ENCODE measurements at regions not wholly inside any gene's neighbourhood (a gene's known extent, or its start where the extent isn't known, plus 50 kb on each side); places are given as distances from the start of the nearest gene placed in this dataset.

- no peak overlapping the region for H3K4me3 ChIP-seq (ENCODE audit: low read depth, low read length)
- no peaks in the 10 kb centered on the region; the same call in 1 of the 2 replicates for H3K9me3 ChIP-seq
- TF ChIP-seq CTCF (IDR thresholded peaks at IDR 0.05; ENCODE audit: low read depth, low read length): no peak
- H3K36me3 ChIP-seq: no peaks in the 10 kb centered on the region
- no peaks in the 10 kb centered on the region for H3K4me1 ChIP-seq
- H3K27me3 ChIP-seq: no peaks in the 10 kb centered on the region
- DNase-seq: no peak
Observed at GRCh38 chr5:125778791-125779190, 644.4 kb upstream of the GRAMD2B start.

DNA sequence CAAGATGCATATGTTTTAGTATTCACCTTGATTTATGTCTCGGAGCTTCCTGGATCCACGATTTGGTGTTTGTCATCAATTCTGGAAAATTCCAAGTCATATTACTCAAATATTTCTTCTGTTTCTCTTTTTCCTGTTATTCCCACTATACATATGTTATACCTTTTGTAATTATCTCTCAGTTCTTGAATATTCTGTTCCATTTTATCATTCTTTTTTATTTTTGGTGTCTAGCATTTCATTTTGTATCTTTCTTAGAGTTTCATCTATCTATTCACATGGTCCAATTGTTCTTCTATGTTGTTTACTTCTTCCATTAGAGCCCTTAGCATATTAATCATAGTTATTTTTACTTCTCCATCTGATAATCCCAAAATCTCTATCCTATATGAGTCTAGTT, 637.8 kb upstream of the GRAMD2B start:
- TF ChIP-seq CTCF (IDR thresholded peaks at IDR 0.05; ENCODE audit: low read depth, low read length): no peak
- DNase-seq: no peak
- H3K36me3 ChIP-seq: no peaks in the 10 kb centered on the region
- H3K4me3 ChIP-seq (ENCODE audit: low read depth, low read length): no peak overlapping the region
- H3K9me3 ChIP-seq: no peaks in the 10 kb centered on the region; the same call in 1 of the 2 replicates
- no peaks in the 10 kb centered on the region for H3K27me3 ChIP-seq
- no peaks in the 10 kb centered on the region for H3K4me1 ChIP-seq

GRCh38 chr5:125786021-125786420, 637.2 kb upstream of the GRAMD2B start:
- H3K27me3 ChIP-seq: no peaks in the 10 kb centered on the region
- H3K4me1 ChIP-seq: no peaks in the 10 kb centered on the region
- no peaks in the 10 kb centered on the region for H3K36me3 ChIP-seq
- DNase-seq: no peak
- TF ChIP-seq CTCF (IDR thresholded peaks at IDR 0.05; ENCODE audit: low read depth, low read length): no peak
- H3K4me3 ChIP-seq (ENCODE audit: low read depth, low read length): no peak overlapping the region
- no peaks in the 10 kb centered on the region; the same call in 1 of the 2 replicates for H3K9me3 ChIP-seq

GRCh38 chr5:125793470-125793869, 629.7 kb upstream of the GRAMD2B start:
- TF ChIP-seq CTCF (IDR thresholded peaks at IDR 0.05; ENCODE audit: low read depth, low read length): no peak
- H3K4me3 ChIP-seq (ENCODE audit: low read depth, low read length): no peak overlapping the region

GRCh38 chr5:125794922-125795321, 628.3 kb upstream of the GRAMD2B start:
- Histone ChIP-seq H3K9me3 (no peaks in the 10 kb centered on the region), H3K4me1 (no peaks in the 10 kb centered on the region), H3K4me3 (ENCODE audit: low read depth, low read length) (no peak overlapping the region), H3K27me3 (no peaks in the 10 kb centered on the region), H3K36me3 (no peaks in the 10 kb centered on the region)
- no peak for TF ChIP-seq CTCF (IDR thresholded peaks at IDR 0.05; ENCODE audit: low read depth, low read length)
- DNase-seq: no peak

More at GRCh38 chr5:125793470-125793869, 629.7 kb upstream of the GRAMD2B start:
- DNase-seq: no peak
- Histone ChIP-seq H3K4me1 (no peaks in the 10 kb centered on the region), H3K9me3 (no peaks in the 10 kb centered on the region), H3K27me3 (no peaks in the 10 kb centered on the region), H3K36me3 (no peaks in the 10 kb centered on the region)

- Histone ChIP-seq H3K9me3 (no peaks in the 10 kb centered on the region), H3K4me1 (no peaks in the 10 kb centered on the region), H3K27me3 (no peaks in the 10 kb centered on the region), H3K4me3 (ENCODE audit: low read depth, low read length) (no peak overlapping the region), H3K36me3 (no peaks in the 10 kb centered on the region)
- TF ChIP-seq CTCF (IDR thresholded peaks at IDR 0.05; ENCODE audit: low read depth, low read length): no peak
- no peak for DNase-seq
Observed at GRCh38 chr5:125798307-125798706, 624.9 kb upstream of the GRAMD2B start.
